ENCODE measurements at regions not wholly inside any gene's neighbourhood (a gene's known extent, or its start where the extent isn't known, plus 50 kb on each side); places are given as distances from the start of the nearest gene placed in this dataset.

DNA sequence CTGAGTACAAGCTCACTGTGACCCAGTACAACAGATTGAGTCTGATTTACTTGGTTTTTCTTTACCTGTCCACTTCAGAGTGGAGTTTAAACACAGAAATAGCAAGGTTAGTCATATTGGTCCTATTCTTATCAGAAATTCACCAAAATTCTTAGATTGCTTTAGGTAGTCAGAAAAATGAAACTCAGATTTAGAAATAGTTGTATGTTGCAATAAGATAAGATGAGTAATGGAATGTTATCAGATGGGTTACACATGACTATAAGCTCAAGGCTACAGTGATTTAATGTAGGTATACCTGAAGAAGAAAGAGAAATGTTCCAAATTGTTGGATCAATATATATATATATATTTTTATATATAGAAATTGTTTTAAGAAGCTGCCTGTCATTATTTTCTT lies 524.1 kb downstream of the LRFN5 start:
- intact Hi-C loops (cut with DNase I): no loop called here
- DNase-seq: no peak

DNA sequence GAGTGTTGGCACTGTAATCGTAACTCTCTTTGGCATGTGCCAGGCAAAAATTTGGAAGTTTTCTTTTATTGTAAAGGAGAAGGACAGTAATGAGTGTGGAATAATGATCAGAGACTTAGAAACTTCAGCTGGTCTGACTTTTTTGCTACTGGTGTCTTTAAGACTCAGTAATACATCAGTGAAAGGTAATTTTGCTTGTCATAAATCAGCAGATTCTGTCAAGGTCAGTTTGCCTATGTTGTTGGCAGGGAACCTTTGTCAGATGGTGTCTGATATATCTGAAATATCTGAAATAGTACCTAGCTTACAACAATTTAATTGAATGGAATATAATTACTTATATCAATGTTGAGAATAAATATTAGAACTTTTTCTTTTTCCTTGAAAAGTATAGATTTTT lies 516.9 kb downstream of the LRFN5 start:
- DNase-seq: no peak
- TF ChIP-seq POLR2A (IDR thresholded peaks at IDR 0.05): no peak
- TF ChIP-seq, protein P1, sequence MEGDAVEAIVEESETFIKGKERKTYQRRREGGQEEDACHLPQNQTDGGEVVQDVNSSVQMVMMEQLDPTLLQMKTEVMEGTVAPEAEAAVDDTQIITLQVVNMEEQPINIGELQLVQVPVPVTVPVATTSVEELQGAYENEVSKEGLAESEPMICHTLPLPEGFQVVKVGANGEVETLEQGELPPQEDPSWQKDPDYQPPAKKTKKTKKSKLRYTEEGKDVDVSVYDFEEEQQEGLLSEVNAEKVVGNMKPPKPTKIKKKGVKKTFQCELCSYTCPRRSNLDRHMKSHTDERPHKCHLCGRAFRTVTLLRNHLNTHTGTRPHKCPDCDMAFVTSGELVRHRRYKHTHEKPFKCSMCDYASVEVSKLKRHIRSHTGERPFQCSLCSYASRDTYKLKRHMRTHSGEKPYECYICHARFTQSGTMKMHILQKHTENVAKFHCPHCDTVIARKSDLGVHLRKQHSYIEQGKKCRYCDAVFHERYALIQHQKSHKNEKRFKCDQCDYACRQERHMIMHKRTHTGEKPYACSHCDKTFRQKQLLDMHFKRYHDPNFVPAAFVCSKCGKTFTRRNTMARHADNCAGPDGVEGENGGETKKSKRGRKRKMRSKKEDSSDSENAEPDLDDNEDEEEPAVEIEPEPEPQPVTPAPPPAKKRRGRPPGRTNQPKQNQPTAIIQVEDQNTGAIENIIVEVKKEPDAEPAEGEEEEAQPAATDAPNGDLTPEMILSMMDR (IDR thresholded peaks at IDR 0.05): no peak
- Histone ChIP-seq H3K4me3 (replicated peaks in 1 of 3) (no peak overlapping the region), H3K27ac (no peak overlapping the region), H3K36me3 (no peaks in the 10 kb centered on the region), H3K9me3 (no peaks in the 10 kb centered on the region), H3K4me1 (no peaks in the 10 kb centered on the region), H3K27me3 (no peaks in the 10 kb centered on the region)
- intact Hi-C loops (cut with DNase I): no loop called here
- WGBS, 2 donors: 83 to 95% methylated on average over 1 of the region's 1 CpG

More for the DNA sequence above, 524.1 kb downstream of the LRFN5 start:
- Histone ChIP-seq H3K36me3 (no peaks in the 10 kb centered on the region), H3K27me3 (no peaks in the 10 kb centered on the region), H3K9me3 (no peaks in the 10 kb centered on the region), H3K4me3 (replicated peaks in 1 of 3) (no peak overlapping the region), H3K27ac (no peak overlapping the region), H3K4me1 (no peaks in the 10 kb centered on the region)
- no peak for TF ChIP-seq POLR2A (IDR thresholded peaks at IDR 0.05)
- TF ChIP-seq, protein P1 (IDR thresholded peaks at IDR 0.05): no peak

DNA sequence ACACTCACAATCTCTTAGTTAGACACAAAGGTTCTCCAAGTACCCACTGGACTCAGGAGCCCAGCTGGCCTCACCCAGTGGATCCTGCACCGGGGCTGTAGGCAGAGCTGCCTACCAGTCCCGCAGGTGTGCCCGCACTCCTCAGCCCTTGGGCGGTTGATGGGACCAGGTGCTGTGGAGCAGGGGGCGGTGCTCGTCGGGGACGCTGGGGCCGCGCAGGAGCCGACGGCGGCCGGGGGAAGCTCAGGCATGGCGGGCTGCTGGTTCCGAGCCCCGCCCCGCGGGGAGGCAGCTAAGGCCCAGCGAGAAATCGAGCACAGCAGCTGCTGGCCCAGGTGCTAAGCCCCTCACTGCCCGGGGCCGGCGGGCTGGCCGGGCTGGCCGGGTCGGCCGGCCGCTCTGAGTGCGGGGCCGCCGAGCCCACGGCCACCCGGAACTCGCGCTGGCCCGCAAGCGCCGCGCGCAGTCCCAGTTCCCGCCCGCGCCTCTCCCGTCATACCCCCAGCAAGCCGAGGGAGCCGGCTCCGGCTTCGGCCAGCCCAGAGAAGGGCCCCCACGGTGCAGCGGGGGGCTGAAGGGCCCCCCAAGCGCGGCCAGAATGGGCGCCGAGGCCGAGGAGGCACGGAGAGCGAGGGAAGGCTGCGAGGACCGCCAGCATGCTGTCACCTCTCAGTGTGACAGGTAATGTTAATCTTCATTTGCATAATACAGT lies 506.8 kb downstream of the LRFN5 start:
- H3K4me3 ChIP-seq (replicated peaks in 1 of 3): no peak overlapping the region
- WGBS, 2 donors: 85 to 91% methylated on average over 13 to 37 of the region's 60 CpGs
- H3K9me3 ChIP-seq: no peaks in the 10 kb centered on the region
- H3K27ac ChIP-seq: no peak overlapping the region
- no peak for DNase-seq
- intact Hi-C loops (cut with DNase I): no loop called here
- TF ChIP-seq POLR2A (IDR thresholded peaks at IDR 0.05): no peak
- TF ChIP-seq, protein P1 (IDR thresholded peaks at IDR 0.05): no peak
- no peaks in the 10 kb centered on the region for H3K36me3 ChIP-seq
- no peaks in the 10 kb centered on the region for H3K4me1 ChIP-seq
- no peaks in the 10 kb centered on the region for H3K27me3 ChIP-seq

DNA sequence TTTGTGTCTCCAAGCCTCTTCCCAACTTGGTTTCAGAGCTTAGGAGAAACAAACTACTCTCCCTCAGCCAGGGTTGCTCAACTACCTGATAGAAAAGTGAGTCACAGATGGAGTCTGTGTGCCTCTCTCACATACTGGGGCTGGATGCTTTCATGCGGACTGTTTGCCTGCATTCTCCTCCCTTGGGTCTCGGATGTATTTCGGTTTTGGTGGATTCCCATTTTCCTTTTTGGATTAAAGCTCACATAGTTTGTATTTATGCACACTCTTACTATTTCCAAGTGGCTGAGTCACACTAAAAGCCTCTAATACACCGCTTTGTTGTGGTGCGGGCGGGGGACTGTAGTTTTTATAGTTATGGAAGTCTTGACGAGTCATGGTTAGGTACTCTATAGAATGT lies 505.4 kb downstream of the LRFN5 start:
- no peak for TF ChIP-seq POLR2A (IDR thresholded peaks at IDR 0.05)
- TF ChIP-seq, protein P1 (IDR thresholded peaks at IDR 0.05): no peak
- intact Hi-C loops (cut with DNase I): no loop called here
- H3K9me3 ChIP-seq: no peaks in the 10 kb centered on the region
- no peaks in the 10 kb centered on the region for H3K27me3 ChIP-seq
- no peaks in the 10 kb centered on the region for H3K36me3 ChIP-seq
- H3K4me1 ChIP-seq: no peaks in the 10 kb centered on the region
- 90 to 91% methylated on average over 7 of the region's 7 CpGs for WGBS, 2 donors
- no peak for DNase-seq
- H3K27ac ChIP-seq: no peak overlapping the region
- no peak overlapping the region for H3K4me3 ChIP-seq (replicated peaks in 1 of 3)

DNA sequence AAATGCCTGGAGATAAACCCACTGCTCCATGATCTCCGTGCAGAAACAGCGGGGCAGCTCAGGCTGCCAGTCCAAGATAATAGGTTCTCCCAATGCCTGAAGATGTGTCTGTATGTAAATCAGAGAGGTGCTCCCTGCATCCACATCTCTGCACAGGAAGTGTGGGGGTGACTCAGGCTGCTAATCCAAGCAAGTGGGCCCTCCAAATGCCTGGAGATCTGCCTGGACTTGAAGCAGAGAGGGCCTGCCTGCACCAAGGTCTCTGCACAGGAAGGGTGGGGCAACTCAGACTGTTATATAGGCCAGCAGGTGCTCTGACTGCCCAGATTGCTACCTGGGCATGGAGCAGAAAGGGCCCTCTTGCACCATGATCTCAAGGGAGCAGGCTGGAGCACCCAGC lies 504.7 kb downstream of the LRFN5 start:
- WGBS, 2 donors: 94 to 100% methylated on average over 2 of the region's 2 CpGs
- Histone ChIP-seq H3K4me1 (no peaks in the 10 kb centered on the region), H3K4me3 (replicated peaks in 1 of 3) (no peak overlapping the region), H3K36me3 (no peaks in the 10 kb centered on the region), H3K27ac (no peak overlapping the region), H3K27me3 (no peaks in the 10 kb centered on the region), H3K9me3 (no peaks in the 10 kb centered on the region)
- TF ChIP-seq POLR2A (IDR thresholded peaks at IDR 0.05): no peak
- TF ChIP-seq, protein P1 (IDR thresholded peaks at IDR 0.05): no peak
- intact Hi-C loops (cut with DNase I): no loop called here
- DNase-seq: no peak

Data from thyroid gland (tissue), 4 donors.